Ammon's horn (tissue), 1 donor: ENCODE measurements at regions not wholly inside any gene's neighbourhood (a gene's known extent, or its start where the extent isn't known, plus 50 kb on each side); places are given as distances from the start of the nearest gene placed in this dataset.

ENCODE experiments used
- DNase-seq: peaks from one replicate; pipeline ENCODE4 v3.0.0-alpha.2; 2016; ENCODE audit warnings: low spot score

DNA sequence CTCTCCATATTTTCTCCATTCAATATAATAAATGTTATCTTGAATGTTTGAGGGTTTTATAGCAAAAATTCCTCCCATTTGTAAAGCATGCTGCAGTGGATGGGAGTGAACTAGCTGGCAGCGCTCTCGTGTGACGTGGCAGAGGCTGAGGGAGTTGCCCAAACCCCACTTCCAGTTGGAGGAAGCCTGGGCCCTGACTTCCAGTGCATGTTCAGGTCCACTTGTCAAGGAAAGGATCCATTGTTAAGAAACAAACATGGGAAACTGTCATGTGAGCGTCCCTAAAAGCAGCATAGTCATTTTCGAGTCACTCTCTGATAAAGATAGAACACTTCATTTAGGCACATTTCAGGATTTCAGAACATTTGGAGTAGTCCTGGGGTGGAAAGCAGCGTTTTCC lies 116.6 kb downstream of the SLC25A47 start:
- no peak for DNase-seq

DNA sequence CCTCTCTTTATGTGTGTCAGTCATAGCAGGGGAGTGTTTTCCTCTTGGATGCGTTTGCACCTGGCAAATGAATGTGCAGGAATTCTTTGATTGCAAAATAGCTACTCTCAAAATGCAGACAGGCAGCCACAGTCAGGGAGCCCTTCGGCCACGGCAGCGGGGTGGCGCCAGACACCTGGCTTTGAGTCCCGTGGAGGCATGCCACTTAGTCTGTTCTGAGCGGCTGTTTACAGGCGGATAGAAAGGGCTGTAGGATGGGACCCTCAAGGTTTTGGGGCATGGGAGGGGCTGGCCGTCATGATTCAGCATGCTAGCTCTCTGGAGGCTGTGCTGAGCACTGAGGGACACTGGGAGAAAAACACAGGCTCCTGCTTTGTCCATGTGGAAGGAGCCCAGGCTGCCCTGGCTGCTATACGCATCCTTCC lies 117.1 kb downstream of the SLC25A47 start:
- DNase-seq: peak; percentile 81

DNA sequence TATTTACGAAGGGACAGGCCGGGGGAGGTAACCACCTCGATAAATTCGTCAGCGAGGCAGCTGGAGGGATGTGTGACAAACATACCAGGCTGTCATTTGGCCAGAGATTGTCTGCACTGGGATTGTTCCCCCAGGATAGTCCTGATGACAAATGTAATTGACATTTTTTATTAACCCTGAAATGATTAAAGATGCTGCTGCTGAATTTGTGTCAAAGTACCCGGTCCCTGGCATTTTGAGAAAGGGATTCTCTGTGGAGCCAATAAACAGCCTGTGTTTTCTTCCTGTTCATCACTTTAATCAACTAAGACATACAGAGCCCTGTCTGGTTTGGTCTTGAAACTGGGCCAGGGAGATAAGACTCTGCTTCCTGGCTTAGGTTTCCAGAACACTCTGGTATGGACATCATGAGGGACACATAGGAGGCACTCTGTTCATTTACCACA lies 117.6 kb downstream of the SLC25A47 start:
- DNase-seq: no peak

DNA sequence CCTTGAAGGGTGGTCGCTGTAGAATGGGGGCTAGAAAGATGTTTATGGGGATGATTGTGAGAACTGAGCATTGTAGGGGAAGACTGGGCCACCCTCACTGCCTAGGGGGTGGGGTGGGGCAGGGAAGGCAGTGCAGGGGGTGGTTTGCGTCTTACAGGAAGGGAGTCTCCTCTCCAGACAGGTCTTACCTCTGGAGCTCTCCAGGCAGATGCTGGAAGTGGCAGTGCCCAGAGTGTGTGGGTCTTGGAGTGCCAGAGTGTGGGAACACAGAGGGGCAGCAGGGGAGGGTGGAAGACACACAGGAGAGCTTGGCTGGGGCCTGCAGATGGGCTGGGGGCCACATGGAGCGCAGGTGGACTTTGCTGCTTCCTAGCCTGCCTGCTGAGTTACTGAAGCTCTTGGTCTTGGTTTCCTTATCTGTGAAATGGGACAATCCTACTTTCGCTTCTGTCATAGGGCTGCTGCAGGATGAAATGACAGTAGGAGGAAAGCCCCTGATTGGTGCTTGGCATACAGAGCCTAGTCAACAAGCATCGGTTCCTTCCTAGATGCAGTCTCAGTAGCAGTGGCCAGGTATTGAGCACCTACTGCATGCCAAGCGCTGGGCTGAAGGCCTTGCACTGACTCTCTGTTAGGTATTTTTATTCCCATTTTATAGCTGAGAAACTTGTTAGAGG lies 118.3 kb downstream of the SLC25A47 start:
- no peak for DNase-seq

DNA sequence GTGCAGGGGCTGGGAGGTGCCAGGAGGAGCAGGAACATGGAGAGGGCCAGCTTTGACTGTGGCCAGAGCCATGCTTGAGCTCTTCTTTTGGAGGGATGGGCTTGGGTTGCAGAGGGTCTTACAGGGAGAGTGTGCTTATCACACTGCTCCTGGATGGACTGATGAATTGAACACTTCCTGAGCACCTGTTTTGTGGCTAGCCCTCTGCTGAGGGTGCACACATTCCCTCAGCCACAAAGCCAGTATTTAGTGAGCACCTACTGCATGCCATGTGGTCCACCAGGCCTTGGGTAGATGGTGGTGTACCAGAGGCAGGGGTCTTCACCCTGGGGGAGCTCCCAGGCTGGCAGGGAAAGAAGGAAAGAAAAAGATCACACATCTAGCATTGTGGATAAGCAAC lies 118.9 kb downstream of the SLC25A47 start:
- DNase-seq: no peak

DNA sequence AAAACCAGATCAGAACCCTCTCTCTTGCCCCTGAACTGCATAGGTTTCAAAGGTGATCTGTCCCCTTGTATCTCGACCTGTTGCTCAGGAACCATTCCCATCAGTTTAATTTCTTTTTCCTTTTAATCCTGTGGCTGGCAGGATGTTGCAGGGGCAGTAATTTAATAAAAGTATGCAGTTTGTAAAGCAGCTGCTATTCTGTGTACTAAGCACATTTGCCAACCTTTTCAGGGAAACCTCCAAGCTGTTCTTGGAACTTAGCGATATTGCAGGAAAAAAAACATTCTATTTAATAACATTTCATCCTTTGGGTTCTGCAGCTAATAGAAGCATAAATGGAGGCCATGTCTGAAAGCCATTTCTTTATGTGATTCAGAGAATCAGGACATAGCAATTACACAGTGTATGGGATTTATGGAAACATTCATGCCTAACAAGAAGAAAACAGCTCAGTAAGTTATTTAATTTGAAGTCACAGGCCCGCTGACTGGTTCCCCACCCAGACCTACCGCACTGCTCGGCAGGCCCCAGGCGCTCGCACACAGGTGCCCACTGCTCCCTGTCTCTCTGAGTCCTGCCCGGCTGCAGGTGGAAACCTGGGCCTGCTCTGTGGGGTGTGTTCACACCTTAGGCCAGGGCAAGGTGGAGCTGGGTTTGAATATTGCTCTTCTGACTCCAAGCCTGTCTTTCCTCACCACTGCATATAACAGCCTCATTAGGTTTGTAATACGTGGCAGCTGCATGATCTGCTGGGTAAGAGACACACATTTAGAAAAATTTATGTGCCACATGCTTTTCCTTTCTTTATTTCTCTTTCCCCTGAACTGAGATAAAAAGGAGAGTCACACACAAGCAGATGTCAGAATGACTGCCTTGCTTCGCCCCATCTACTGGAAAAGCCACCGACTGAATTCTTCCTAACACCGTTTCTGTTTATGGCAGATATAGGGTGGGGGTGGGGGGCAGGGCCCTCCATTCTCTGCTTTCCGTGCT lies 119.7 kb downstream of the SLC25A47 start:
- no peak for DNase-seq

DNA sequence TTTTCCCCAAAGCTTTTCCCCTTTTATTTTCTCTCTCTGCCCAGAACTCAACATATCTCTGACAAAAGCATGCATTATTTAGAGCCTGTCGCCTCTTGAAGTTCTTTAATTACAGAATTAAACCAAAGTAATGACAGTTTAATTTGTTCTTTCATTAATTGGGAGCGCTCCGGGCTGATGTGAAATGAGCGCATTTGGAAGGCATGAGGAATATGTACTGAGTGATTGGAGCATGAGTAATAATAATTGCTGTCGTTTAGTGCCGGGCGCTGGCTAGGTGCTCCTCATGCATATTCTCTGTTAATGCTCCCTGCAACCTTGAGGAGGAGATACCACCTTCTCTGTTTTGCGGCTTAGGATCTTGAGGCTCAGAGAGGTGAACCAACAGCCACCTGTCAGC lies 120.5 kb downstream of the SLC25A47 start:
- no peak for DNase-seq

DNA sequence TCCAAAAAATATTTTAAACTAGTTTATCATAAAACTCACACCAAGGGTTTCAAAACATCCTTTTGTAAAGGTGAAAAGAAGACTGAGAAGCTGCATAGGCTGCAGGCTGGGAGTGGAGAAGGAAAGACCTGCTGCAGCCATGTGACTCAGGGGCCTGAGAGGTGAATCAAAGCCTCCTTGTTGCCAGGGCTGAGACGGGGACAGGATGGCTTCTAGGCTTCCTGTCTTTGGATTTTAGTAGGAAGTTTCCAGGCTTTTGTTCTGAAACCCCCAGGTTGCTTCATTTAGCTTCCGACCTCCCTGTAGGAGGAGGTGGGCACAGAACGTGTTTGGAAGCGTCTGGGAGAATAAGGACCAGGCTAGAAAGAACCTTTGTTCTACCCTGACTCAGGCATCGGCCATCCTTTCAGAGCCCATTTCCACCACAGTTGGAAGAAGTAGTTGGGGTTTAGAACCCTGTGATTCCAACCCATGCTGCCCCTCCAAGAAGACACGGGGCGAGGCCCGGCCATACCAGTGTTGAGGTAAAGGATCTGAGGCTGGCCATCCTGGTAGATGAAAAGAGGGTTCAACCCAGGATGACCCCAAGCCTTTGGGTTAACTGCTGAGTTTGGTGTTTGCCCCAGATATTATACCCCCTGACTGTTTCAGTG lies 122.4 kb downstream of the SLC25A47 start:
- no peak for DNase-seq

DNA sequence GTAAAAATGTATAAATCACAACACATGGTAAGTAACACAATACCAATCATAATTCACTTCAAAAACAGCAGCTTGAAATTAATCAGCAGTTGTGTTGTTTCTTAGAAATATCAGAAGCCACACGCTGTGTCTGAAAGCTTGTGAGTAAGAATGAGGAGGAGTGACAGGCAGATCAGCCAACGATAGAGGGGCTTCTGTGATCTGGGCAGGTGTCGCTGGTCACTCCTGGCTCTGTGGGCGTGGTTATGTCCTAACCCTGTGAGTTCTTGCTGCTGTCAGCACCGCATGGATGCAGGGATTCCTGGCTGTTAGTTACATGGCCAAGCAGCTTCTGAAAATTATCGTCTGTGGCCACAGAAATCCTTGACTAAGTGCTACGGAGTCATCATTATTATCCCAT lies 123.4 kb downstream of the SLC25A47 start:
- DNase-seq: no peak

DNA sequence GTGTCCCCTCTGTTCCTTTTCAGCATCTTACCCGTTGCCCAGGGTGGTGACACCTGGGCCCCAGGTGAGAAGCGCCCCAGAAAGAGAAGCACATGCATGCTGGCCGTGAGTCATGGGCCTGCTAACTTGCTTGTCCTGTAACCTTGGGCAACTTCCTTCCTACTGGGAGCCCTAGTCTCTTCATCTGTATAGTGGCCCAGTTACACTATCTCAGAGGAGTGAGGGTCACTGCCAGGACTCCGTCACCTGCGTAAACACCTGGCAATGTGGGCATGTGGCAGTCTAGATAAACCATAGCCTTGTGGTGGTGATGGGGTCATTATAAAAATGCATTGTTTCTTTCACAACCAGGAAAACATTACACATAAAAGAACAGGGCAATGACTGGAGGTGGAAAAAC lies 125.2 kb downstream of the SLC25A47 start:
- DNase-seq: no peak

DNA sequence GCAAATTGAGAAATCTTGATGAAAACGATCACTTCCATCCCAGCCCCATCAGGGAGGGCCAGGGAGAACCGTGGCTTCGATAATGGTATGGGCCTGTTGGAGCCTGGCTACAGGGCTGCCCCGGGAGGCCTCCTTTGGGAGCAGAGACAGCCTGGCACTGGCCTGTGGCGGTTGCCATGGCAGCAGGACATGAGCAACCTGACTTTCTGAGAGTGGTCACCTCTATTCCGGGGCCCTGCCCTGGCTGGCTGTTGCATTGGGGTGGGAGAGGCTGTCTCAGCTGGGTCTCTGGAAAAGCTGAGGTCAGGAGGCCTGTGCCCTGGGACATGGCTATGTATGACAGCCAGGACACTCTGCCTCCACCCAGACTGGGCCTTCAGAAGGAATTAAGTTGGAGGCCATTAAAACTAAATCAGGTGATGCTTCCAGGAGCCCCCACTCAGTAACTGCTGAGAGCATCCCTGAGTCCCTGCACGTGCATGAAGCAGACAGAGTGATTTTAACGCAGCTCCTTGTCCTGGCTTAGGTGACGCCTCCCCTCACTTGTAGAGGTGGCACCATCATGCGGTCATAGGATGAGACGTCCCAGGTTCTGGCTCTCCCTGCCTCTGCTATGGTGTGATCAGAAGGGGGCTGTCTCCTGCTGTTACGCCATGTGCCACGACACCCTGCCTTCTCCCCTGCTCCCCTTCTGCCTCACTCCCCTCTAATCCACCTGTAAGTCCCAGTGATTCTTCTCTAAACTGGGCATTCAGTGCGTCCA lies 126.3 kb downstream of the SLC25A47 start:
- no peak for DNase-seq

DNA sequence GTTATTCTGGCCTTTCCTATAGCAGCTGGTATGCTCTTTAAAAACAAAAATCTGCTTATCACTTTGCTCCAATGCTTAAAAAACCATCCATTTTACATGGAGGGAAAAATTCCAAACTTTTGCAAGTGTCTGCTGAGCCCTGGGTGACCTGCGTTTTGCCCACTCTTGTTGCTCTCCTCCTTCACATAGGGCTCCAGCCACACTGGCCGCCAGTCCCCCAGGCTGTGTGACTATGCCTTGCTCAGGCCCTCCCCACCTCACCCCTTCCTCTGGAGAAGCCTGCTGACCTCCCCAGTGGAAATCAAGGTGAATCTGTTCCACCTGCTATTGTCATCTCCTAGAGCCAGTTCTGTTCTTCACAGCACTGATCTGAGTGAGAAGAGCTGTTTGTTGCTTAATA lies 126.9 kb downstream of the SLC25A47 start:
- no peak for DNase-seq

DNA sequence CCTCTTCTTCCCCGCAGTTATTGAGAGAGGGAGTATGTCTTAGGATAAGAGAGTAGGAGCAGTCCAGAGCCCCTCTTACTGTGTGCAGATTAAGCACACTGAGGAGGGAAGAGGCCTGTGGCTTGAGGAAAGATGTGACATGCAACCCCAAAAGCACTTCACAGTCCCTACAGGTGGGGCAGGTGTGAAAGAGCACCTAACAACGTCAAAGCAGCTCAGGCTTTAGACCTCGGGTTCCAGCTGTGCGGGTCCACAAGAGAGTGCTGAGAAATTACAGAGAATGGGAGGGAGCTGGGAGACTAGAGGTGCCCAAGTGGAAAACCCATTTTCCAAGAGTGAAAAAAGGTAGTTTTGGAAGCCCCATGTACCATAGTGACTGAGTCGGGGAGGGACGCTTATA lies 127.6 kb downstream of the SLC25A47 start:
- no peak for DNase-seq

DNA sequence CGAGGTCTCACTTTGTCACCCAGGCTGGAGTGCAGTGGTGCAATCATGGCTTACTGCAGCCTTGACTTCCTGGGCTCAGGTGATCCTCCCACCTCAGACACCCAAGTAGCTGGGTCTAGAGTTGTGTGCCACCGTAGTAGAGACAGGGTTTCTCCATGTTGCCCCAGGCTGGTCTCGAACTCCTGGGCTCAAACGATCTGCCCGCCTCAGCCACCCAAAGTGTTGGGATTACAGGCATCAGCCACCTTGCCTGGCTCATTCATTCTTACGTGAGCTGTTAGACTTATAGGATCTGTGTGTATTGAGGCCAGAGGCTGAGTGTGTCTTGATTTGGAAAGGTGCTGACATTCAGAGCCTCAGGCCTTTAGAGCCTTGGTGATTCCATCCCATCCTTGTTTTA lies 128.1 kb downstream of the SLC25A47 start:
- no peak for DNase-seq

DNA sequence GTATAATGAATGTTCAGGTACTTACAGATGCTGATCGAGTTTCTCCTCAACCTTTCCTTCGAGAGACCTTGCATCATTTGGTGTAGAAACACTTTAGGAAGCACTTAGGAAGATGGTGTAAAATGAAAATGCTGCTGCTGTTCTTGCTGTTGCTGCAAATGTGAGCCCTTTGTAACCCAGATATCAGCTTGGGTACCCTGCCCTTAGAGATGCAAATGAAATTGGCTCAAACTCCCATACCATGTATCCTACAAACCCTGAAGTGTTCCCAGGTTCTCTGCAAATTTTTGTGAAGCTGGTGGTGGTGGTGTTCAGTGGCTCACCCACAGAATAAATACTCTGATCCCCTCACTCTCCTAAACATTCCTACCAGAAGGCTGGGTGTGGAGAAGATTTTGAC lies 130.8 kb downstream of the SLC25A47 start:
- DNase-seq: no peak

DNA sequence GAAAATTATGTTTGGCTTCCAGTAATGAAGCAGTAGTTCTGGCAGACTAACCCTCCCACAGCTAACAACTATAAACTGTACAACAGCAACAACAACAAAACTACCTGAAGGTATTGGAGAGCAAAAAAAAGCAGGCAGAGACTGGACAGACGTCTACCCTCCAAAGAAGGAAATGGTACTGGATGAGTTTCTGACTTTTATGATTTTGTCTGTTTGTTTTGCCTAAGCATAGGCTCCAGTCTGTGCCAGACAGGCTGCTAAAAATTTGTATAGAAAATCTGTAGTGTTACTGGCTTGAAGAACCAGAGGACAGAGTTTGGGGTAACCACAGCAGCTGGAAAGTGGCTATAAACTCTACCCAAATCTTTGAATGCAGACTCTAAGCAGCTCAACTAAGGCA lies 131.3 kb downstream of the SLC25A47 start:
- DNase-seq: no peak

DNA sequence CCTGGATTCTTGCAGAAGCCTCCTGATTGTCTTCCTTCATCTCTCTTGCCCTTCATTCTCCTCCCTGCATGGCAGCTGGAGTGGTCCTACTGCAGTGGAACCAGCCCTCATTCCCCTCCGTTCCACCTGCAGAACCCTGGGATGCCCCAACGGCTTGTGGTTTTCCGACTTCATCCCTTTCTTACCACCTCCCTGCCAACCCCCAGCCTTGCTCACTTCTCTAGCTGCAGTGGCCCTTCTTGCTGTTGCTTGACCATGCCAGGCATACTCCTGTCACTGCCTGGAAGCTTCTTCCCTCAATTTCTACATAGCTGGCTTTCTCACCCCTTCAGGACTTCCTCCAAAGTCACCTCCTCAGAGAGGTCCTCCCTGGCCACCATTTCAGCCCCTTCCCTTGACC lies 123.3 kb downstream of the BEGAIN start:
- no peak for DNase-seq

DNA sequence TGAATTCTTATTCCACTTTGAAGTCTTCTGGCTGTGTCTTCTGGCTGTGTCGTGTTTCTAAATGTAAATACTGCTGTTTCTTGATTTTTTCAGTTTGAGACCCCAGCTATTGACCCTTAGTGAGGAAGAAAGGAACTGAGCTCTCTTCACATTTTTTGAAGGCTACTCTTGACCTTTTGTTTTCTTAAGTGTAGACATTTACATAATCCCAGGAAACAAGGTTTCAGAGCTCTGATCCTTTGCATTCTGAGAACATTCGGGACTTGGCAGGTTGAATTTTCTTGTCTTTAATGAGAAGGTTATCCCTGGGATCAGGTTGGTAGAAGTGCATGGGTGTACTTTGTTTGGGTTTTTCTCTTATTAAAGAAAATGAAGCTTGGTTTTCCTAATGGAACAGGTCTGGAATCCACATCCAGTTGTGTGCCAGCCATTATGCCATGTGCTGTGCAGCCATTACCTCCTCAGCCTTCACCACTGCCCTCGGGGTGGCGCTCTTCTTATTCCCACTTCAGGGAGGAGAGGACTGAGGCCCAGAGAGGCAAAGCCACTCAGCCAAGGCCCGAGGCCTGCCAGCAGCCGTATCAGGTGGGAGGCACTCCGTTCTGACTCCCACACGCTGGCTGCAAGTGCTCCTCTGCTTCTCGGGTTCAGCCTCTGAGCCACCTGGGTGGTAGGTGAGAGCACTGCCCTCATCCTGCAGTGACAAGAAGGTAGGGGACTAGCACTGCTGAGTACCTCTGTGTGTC lies 120.9 kb downstream of the BEGAIN start:
- no peak for DNase-seq

DNA sequence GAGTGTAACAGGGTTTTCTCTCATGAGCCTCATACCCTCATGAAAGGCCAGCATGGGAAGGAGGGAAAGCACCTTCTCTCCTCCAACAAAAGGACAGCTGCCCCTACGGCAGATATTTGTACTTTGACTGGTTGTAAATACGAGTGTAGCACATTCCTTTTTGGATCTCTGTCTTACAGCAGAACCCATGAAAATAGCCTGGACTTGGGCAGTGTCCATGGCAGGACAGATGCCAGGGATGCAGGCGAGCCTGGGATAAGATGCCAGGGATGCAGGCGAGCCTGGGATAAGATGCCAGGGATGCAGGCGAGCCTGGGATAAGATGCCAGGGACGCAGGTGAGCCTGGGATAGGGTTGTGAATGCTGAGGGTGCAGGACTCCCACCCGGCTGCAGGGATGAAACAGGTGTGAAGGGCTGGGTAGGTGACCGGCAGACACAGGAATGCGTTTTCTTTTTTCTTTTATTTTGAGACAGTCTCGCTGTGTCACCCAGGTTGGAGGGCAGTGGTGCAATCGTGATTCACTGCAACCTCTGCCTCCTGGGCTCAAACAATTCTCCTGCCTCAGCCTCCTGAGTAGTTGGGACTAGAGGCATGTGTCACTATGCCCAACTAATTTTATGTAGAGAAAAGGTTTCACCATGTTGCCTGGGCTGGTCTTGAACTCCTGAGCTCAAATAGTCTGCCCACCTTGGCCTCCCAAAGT lies 120.0 kb downstream of the BEGAIN start:
- DNase-seq: no peak

DNA sequence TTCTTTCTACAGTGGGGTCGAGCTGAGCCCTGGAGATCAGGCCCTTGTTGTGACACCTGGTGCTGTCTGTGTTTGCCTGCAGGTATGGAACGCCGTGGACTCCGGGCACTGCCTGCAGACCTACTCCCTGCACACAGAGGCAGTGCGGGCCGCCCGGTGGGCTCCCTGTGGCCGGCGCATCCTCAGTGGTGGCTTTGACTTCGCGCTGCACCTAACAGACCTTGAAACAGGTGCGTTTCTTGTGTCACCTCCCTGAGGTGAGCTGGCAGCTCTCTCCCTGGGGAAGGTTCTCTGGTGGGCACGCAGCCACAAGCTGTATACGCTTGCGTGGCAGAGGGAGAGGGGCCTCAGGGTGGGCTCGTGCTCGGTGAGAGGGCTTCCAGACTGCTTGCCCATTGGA lies 119.3 kb downstream of the BEGAIN start:
- DNase-seq: no peak

DNA sequence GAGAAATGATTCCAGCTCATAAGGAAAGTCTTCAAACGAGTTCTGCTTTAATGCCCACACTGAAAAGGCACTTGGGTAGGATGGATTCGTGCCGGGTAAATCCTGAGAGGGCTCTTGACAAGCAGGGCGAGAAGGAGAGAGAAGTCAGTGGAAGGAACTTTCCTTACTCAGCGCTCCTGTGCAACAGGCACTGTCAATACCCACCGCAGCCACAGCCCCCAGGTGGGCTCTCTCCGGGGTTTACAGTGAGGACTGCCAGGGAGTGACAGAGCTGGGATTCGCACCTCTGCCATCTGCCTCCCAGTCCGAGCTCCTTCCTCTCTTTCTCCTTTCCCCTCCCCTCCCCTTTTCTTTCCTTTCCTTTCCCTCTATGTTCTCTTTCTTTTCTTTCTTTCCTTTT lies 118.7 kb downstream of the BEGAIN start:
- no peak for DNase-seq
